Occipital lobe (tissue), 1 donor: ENCODE measurements at regions not wholly inside any gene's neighbourhood (a gene's known extent, or its start where the extent isn't known, plus 50 kb on each side); places are given as distances from the start of the nearest gene placed in this dataset.
"Not testable (repeated sequence)": the region's sequence is repeated elsewhere in the genome, so short reads cannot be mapped to it uniquely, and the experiment has no call there.

Source experiments
- DNase-seq: peaks from one replicate; lab custom pipeline; 2025; lab: John Stamatoyannopoulos, UW

GRCh38 chr4:63080934-63081333 is 1328.3 kb downstream of the TECRL start:
- no peak for DNase-seq

DNA sequence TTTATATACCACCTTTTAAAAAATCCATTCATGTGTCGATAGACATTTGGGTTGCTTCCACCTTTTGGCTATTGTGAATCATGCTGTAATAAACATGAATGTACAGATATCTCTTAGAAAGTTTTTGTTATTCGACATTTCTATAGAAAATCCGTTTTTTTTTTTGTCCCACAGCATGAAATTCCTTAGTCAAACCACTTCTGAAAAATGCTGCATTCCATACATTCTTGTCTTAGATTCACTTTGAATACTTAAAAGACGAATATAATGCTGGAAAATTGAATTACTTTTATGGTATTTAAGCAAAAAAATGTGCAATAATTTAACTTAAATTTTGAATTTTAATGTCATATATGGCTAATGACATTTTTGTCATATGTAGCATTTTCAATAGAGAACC is 1345.5 kb downstream of the TECRL start:
- DNase-seq: no peak

DNA sequence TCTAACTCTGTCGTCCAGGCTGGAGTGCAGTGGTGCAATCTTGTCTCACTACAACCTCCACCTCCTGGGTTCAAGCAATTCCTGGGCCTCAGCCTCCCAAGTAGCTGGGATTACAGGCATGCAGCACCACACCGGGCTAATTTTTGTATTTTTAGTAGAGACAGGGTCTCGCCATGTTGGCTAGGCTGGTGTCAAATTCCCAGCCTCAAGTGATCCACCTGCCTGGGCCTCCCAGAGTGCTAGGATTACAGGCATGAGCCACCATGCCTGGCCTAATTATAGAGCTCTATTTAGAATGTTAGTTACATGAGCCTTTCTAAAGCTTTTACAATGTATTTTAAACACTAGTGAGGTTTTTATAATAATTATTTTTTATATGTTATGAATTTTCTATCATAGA is 1346.4 kb downstream of the TECRL start:
- DNase-seq: not testable (repeated sequence)

GRCh38 chr4:63049726-63050125 is 1359.5 kb downstream of the TECRL start:
- DNase-seq: no peak

GRCh38 chr4:63049278-63049677 is 1360.0 kb downstream of the TECRL start:
- no peak for DNase-seq

DNA sequence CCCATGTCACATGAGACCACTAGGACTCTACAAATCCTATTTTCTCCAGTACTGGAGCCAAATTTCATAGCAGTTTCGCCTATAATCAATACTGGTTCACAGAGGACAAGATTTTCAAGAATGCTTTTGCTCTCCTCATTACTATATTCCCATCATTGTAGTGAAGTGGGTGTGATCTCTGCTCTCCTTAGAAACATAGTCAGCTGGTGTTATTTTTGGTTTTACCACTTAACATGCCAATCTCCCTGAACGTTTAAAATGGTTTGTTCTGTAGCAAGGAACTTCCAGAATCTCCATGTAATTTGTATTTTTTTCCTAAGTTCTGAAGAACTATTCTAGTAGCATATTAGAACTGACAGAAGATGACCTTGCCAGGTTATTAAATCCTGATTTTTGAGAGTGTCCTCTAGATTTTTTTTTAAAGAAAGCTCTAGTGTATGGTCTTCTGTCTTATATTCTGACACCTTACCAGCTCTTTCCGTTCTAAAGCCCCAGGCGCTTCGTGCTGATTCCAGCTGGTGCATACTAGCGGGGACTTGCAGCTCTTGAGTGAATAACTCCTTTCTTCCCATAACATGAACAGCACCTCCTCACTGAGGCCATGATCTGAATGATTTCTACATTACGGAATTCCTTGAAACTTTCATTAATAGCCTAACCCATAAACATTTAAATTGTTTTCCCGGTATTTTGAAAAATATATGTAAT is 1372.9 kb downstream of the TECRL start:
- no peak for DNase-seq

- DNase-seq: no peak
These were observed 1379.9 kb downstream of the TECRL start for GRCh38 chr4:63029380-63029779.

- no peak for DNase-seq
These were observed 1388.6 kb downstream of the TECRL start for GRCh38 chr4:63020661-63021060.

DNA sequence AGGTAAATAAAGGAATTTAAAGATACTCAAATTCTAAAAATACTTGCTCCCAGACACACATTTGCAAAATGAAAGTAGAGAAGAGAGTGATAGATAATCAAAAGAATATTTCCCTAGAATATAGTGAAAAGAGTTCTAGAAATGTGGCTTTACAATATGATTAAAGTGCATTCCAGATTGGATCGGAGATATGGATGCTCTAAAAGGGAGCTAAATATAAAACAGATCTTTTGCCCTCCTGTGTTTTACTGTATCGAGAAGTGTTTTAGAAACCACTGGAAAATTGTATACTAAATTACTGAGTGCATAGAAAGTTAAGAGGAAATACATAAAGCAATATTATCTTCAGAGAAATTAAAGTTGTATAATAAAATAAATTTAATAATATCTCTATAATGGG is 1392.0 kb downstream of the TECRL start:
- no peak for DNase-seq

DNA sequence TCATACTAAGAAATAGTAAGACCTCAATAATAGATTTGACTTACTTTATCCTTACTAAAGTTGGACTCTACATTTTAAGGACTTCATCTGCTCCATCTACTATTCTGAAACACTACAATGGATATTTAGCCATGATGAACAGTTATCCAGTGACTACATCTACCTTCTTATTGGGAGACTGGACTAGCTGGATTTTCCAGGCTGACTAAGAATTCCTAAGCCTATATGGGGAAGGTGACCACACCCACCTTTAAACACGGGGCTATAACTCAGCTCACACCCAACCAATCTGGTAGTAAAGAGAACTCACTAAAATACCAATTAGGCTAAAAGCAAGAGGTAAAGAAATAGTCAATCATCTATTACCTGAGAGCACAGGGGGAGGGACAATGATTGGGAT is 1438.4 kb downstream of the TECRL start:
- no peak for DNase-seq

- DNase-seq: no peak
These were observed 1448.8 kb downstream of the TECRL start for GRCh38 chr4:62960415-62960814.

- DNase-seq: no peak
These were observed 1455.5 kb downstream of the TECRL start for GRCh38 chr4:62953752-62954151.

- DNase-seq: no peak
These were observed 1456.9 kb downstream of the TECRL start for GRCh38 chr4:62952366-62952765.

DNA sequence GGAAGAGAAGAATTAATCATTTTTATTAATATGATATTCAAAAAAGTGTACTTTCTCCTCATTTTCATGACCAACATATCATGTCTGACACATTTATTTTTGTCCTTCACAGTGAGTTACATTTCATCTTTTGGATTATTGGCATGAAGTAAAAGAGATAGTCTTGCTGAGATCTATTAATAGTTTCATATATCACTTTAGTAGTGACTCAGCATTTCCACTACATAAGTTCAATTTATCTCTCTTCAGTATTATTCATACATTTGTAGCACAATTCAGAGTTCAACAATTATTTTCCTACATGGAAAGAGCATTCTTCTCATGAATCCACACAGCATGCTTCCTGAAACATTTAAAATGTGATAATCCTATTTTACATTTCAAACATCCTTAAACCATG is 1461.1 kb downstream of the TECRL start:
- DNase-seq: no peak

- no peak for DNase-seq
These were observed 1469.0 kb downstream of the TECRL start for GRCh38 chr4:62940229-62940628.

DNA sequence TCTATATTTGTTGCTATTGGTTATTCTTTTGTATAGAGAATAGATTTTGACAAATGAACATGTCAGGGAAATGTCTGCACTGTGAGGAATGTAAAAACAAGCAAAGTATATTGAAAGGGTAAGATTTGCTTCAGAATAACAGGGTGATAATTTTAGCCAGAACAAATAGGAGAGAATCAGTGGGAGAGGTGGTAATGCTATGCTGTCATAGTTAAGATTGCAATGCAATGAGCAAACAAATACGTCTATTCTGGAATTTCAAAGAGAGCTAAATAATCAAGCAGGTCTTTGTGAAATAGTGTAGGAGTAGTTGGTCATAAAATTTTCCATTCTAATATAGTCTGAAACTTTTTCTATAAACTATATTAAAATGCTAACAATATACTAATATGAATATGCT is 1478.4 kb downstream of the TECRL start:
- DNase-seq: no peak

DNA sequence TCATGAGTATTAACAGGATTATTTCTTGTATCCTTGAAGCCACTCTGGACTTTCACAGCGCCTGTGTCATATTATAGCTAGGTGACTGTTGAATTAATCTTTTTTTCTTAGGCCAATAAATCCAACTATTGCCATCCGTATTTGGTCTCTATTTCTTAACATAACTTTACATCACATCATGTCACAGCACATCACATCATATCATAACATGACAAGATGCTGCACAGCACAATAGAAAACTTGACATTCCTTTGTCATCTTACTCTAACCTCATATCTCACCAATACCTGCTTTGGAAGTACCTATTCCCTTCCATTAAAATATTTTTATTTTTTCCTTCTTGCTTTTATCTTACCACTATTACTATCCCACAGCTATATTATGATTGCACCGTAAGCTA is 1480.8 kb downstream of the TECRL start:
- no peak for DNase-seq

DNA sequence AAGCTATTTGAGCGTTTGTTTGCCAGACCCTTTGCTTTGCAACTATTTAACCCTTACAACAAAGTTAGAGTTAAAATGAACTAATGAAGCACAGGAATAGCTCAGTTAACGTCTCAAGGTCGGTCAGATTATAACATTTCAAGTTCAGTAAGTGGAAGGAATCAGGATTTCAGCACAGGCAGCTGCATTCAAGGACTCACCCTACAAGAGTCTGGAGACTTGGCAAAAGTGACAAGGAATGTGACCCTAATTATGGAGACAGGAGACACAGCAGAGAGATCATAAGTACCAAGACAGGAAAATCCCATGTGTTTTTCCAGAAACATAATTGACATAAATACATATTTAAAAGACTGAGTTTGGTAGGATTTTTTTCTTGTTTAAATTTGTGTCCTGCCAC is 1481.7 kb downstream of the TECRL start:
- no peak for DNase-seq

DNA sequence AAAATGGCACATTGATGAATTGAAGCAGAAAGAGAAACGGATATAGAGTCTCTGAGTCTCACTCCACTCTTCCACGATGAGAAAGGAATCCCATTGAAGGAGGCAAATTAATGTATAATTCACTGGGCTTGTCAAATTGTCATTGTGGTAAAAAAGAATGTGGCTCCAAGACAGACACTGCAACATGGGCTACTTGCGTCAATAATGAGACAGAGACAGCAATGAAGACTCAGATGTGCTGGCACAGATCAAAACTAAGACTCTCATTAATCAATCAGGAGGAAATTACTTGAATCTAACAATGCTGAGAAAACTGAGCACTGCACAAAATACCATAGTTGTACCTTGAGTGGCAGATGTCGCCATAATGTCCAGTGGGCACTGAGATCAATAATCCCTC is 1485.5 kb downstream of the TECRL start:
- no peak for DNase-seq

GRCh38 chr4:62917649-62918048 is 1491.6 kb downstream of the TECRL start:
- no peak for DNase-seq

- DNase-seq: no peak
These were observed 1494.5 kb downstream of the TECRL start for GRCh38 chr4:62914758-62915157.

DNA sequence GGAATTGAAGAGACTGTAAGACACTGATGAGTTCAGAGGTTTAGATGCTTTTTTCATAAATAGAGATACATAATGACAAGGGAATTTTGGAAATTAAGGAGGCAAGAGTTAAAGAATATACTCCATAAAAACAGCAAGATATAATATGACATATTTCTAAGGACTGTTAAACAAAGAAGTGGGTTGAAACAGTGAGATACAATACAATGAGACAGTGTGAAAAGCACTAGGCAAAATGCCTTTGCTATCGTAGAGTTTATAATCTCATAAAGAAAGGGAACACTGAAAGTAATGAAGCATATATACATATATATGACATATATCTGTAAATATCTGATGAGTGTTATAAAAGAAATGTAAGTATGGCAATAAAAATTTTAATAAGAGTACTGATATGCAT is 1496.2 kb downstream of the TECRL start:
- no peak for DNase-seq

DNA sequence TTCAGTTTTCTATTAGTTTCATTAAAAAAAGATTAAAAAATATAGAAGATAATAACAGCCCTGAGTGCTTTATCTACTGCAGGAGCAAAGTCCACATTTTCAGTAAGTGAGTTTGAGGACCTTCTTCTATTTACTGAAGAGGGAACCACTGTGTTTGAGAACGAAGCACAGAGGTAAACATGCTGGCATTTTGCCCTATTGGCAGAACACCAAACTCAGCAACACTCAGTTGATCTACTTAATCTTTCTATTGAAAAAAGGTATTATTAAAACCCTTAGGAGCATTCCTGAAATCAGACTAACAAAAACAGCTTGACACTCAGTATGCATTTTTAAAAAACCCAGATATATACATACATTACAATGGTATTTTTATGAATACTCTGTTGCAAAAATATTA is 1496.7 kb downstream of the TECRL start:
- DNase-seq: no peak

DNA sequence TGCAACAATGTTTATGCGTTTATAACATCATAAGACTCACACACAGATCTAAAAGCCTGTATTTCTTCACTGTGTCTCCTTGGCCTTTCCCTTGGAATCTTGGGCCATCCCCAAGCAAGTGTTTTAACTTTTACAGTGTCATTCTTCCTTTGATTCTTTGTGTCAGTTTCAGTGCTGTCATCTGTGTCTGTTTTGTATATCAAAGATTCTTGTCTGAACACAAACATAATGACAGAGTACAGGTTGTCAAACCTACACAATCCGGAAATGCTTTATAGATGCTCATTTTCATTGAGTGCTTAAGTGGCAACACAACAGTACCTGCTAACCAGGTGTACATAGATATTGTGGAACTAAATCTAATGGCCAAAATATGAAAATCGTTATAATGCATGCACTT is 1500.0 kb downstream of the TECRL start:
- DNase-seq: no peak
